Immature natural killer cell (primary cell): ENCODE measurements at regions not wholly inside any gene's neighbourhood (a gene's known extent, or its start where the extent isn't known, plus 50 kb on each side); places are given as distances from the start of the nearest gene placed in this dataset.
A peak's percentile ranks its signal among the peaks of the same experiment; 100 is the strongest.
"Not testable (repeated sequence)": the region's sequence is repeated elsewhere in the genome, so short reads cannot be mapped to it uniquely, and the experiment has no call there.

Experiments used
- DNase-seq, 3 donors: peaks; one replicate each; pipeline ENCODE4 v3.0.0; 2022; ENCODE audit warnings: mixed read lengths in 1 of 3
- H3K27ac Mint-ChIP-seq, 6 donors: one replicate each; pipeline ENCODE4 v1.8.0; 2020; ENCODE audit warnings: mixed read lengths in 6 of 6, mild to moderate bottlenecking in 5 of 6, inconsistent platforms in 4 of 6, moderate library complexity in 3 of 6
- H3K27me3 Mint-ChIP-seq, 3 donors: one replicate each; pipeline ENCODE4 v1.8.0; 2020 to 2021; ENCODE audit warnings: low read depth in 3 of 3, mild to moderate bottlenecking in 3 of 3, mixed read lengths in 3 of 3, moderate library complexity in 3 of 3, inconsistent platforms in 1 of 3
- H3K36me3 Mint-ChIP-seq, 3 donors: one replicate each; pipeline ENCODE4 v1.8.0; 2020; ENCODE audit warnings: mixed read lengths in 3 of 3, inconsistent platforms in 2 of 3, mild to moderate bottlenecking in 2 of 3
- H3K4me1 Mint-ChIP-seq, 2 donors: one replicate each; pipeline ENCODE4 v1.8.0; 2020; ENCODE audit warnings: inconsistent platforms in 2 of 2, mild to moderate bottlenecking in 2 of 2, mixed read lengths in 2 of 2, moderate library complexity in 1 of 2
- H3K4me3 Mint-ChIP-seq, 5 donors: one replicate each; pipeline ENCODE4 v1.8.0; 2020; ENCODE audit warnings: mild to moderate bottlenecking in 5 of 5, mixed read lengths in 5 of 5, inconsistent platforms in 3 of 5, moderate library complexity in 3 of 5
- H3K9me3 Mint-ChIP-seq, 6 donors: one replicate each; pipeline ENCODE4 v1.8.0; 2020; ENCODE audit warnings: mild to moderate bottlenecking in 6 of 6, mixed read lengths in 6 of 6, inconsistent platforms in 4 of 6, moderate library complexity in 3 of 6

- H3K9me3 Mint-ChIP-seq, result peaks cover 28 to 60% (median 48%) of the 10 kb centered on the region in 6 donors
- no peaks in the 10 kb centered on the region for H3K4me1 Mint-ChIP-seq
- peaks cover 6 to 24% (median 10%) of the 10 kb centered on the region in 3 donors for H3K36me3 Mint-ChIP-seq
- no peak for DNase-seq
- H3K4me3 Mint-ChIP-seq, result peak overlapping the region in 1 of 5 donors; percentile 24
- peaks cover 0 to 4% (median 0%) of the 10 kb centered on the region in 3 donors for H3K27me3 Mint-ChIP-seq
- H3K27ac Mint-ChIP-seq, result no peak overlapping the region
Observed at GRCh38 chr2:186319105-186319504, 167.0 kb upstream of the ZC3H15 start.

DNA sequence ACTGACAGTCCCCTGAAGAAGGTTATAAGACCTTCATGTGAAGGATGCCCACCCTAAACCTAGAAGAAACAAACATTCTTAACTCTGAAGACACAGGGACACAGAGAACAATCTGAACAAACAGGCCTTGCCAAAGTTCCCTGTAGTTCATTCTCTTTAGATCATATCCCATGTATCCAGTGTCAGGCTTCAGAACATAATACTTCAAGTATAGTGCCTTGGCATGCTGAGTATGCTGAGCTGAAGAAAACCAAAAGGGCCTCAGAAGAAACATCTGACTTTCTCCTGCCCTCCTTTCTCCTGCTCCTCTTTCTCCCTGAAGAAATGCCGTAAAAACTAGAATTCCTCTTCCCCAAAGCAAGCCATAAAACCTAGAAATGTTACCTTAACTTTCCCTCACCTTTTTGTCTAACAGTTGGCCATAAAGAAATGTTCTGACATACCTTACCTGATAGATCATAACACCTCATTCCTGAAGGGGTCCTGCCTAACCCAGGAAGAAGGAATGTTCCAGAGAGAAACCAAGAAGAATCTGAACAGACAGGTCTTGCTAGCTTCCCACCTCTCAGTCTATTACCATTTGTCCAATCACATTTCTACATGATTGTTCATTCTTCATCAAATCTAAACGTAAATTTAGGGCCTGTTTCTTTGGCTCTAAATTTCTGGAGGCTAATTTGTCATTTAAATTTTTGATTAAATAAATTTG lies 160.1 kb upstream of the ZC3H15 start:
- DNase-seq, result no peak
- peaks cover 0 to 7% (median 0%) of the 10 kb centered on the region in 3 donors for H3K36me3 Mint-ChIP-seq
- H3K4me3 Mint-ChIP-seq, result no peak overlapping the region
- no peak overlapping the region for H3K27ac Mint-ChIP-seq
- no peaks in the 10 kb centered on the region for H3K27me3 Mint-ChIP-seq
- H3K9me3 Mint-ChIP-seq, result peaks cover 7 to 21% (median 15%) of the 10 kb centered on the region in 6 donors
- H3K4me1 Mint-ChIP-seq, result peaks cover 2 to 15% of the 10 kb centered on the region in 2 donors

DNA sequence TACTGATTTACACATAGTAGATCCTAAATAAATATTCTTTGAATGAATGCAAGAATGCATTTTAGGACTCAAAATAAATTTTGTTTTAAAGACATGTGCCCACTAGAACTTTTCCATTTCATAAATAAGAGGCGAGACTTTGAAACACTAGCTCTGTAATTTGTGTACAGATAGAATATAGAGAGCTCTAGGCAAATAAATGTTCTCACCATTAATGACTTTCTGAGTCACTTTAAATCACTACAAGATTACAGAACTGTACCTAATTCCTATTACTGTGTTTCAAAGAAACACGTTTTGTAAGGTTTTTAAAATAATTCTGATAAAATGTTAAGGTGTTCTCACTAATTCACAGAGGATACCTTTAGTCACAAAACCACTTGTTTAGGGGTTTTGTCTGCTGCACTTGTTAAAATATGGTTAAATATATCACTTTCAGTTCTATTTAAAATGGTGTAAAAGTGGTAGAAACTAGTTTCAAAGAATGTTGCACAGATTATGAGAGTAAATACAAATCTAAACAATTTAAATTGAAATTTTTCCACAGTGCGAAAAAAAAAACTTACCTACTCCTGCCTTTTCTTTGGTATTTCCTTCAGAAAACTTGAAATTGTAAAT lies 158.7 kb upstream of the ZC3H15 start:
- Mint-ChIP-seq H3K27ac (no peak overlapping the region), H3K4me1 (peaks cover 2 to 15% of the 10 kb centered on the region in 2 donors), H3K27me3 (no peaks in the 10 kb centered on the region), H3K36me3 (peaks cover 0 to 7% (median 0%) of the 10 kb centered on the region in 3 donors), H3K4me3 (no peak overlapping the region), H3K9me3 (peaks cover under 1 to 14% (median 10%) of the 10 kb centered on the region in 6 donors)
- no peak for DNase-seq

- Mint-ChIP-seq H3K4me3 (no peak overlapping the region), H3K36me3 (no peaks in the 10 kb centered on the region), H3K27ac (no peak overlapping the region), H3K9me3 (peaks cover 0 to 14% (median 5%) of the 10 kb centered on the region in 6 donors), H3K4me1 (peaks cover 2 to 15% of the 10 kb centered on the region in 2 donors), H3K27me3 (no peaks in the 10 kb centered on the region)
- no peak for DNase-seq
Observed at GRCh38 chr2:186328838-186329237, 157.2 kb upstream of the ZC3H15 start.

DNA sequence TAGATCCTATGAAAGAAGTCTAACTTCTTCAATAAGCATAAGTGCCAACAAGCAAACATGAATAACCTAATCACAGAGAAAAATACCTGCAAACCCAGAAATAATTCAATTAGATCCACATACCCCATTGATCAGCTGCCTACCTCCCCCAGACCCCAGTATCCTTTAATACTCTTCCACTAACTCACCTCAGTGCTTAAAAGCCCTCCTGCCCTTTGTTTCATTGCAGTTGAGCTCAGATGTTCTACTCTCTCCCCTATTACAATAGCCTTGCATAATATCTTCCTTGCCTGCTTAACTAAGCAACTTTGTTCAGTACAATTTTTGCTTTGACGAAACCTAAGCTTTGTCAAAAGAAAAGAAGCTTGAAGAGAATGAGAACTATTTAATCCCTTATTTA lies 156.0 kb upstream of the ZC3H15 start:
- Mint-ChIP-seq H3K27me3 (peaks cover 0 to 2% (median 0%) of the 10 kb centered on the region in 3 donors), H3K4me3 (no peak overlapping the region)

DNA sequence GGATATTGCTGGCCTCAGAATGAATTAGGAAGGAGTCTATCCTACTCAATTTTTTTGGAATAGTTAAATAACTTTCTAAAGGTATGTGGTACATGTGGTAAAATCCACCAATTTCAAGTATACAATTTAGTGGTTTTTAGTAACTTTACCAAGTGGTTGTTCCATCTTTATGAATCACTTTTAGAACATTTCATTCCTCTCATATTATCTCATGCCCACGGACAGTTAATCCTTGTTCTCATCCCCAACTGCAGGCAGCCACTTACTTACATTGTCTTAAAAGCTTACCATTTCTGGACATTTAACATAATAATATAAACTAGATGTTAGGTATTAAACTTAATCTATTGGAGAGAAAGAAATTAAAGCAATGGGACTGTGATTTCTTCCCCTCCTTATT lies 146.3 kb upstream of the ZC3H15 start:
- peaks cover 15 to 32% (median 21%) of the 10 kb centered on the region in 6 donors for H3K9me3 Mint-ChIP-seq
- peaks cover 0 to 2% (median 2%) of the 10 kb centered on the region in 3 donors for H3K27me3 Mint-ChIP-seq
- H3K4me1 Mint-ChIP-seq, result no peaks in the 10 kb centered on the region
- no peak overlapping the region for H3K4me3 Mint-ChIP-seq
- H3K36me3 Mint-ChIP-seq, result peaks cover 17 to 22% (median 20%) of the 10 kb centered on the region in 3 donors
- H3K27ac Mint-ChIP-seq, result no peak overlapping the region
- DNase-seq, result no peak

More for the DNA sequence above, 156.0 kb upstream of the ZC3H15 start:
- no peak for DNase-seq
- Mint-ChIP-seq H3K27ac (no peak overlapping the region), H3K4me1 (peaks cover 2 to 15% of the 10 kb centered on the region in 2 donors), H3K9me3 (peaks cover 0 to 26% (median 7%) of the 10 kb centered on the region in 6 donors), H3K36me3 (peaks cover 0 to 4% (median 0%) of the 10 kb centered on the region in 3 donors)

- no peak for DNase-seq
- H3K9me3 Mint-ChIP-seq, result peaks cover 11 to 30% (median 21%) of the 10 kb centered on the region in 6 donors
- no peak overlapping the region for H3K27ac Mint-ChIP-seq
- H3K4me3 Mint-ChIP-seq, result no peak overlapping the region
- peaks cover 0 to 2% (median 0%) of the 10 kb centered on the region in 3 donors for H3K27me3 Mint-ChIP-seq
- no peaks in the 10 kb centered on the region for H3K4me1 Mint-ChIP-seq
- peaks cover 21 to 25% (median 23%) of the 10 kb centered on the region in 3 donors for H3K36me3 Mint-ChIP-seq
Observed at GRCh38 chr2:186342029-186342428, 144.0 kb upstream of the ZC3H15 start.

DNA sequence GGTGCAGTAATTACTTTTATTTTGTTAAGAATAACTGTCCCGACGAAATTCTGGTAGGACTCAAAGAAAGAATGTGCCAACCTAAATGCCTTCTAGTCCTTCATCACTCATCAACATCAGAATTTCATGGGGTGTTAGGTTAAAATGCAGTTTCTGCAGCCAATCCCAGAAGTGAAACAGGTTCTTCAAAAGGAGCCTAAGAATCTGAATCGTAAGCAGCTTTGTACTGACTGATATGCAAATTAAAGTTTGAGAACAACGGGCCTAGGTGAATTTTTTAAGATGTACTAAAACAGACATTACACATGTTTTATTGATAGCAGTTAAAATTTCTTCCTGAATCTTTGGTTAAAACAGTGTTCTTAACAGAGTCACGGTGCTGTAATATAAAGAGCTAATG lies 140.3 kb upstream of the ZC3H15 start:
- H3K27me3 Mint-ChIP-seq, result no peaks in the 10 kb centered on the region
- no peak overlapping the region for H3K27ac Mint-ChIP-seq
- no peak for DNase-seq
- H3K36me3 Mint-ChIP-seq, result peaks cover 11 to 22% (median 16%) of the 10 kb centered on the region in 3 donors
- H3K4me1 Mint-ChIP-seq, result peaks cover 0 to 6% of the 10 kb centered on the region in 2 donors
- H3K4me3 Mint-ChIP-seq, result no peak overlapping the region
- H3K9me3 Mint-ChIP-seq, result peaks cover 2 to 15% (median 7%) of the 10 kb centered on the region in 6 donors

- Mint-ChIP-seq H3K27ac (no peak overlapping the region), H3K36me3 (peaks cover 11 to 22% (median 16%) of the 10 kb centered on the region in 3 donors), H3K4me3 (no peak overlapping the region), H3K4me1 (peaks cover 0 to 6% of the 10 kb centered on the region in 2 donors), H3K9me3 (peaks cover 2 to 15% (median 7%) of the 10 kb centered on the region in 6 donors), H3K27me3 (no peaks in the 10 kb centered on the region)
- DNase-seq, result no peak
Observed at GRCh38 chr2:186346216-186346615, 139.8 kb upstream of the ZC3H15 start.

GRCh38 chr2:186347472-186347871 lies 138.6 kb upstream of the ZC3H15 start:
- no peaks in the 10 kb centered on the region for H3K27me3 Mint-ChIP-seq
- H3K4me3 Mint-ChIP-seq, result no peak overlapping the region
- DNase-seq, result no peak
- H3K36me3 Mint-ChIP-seq, result peaks cover 6 to 11% (median 6%) of the 10 kb centered on the region in 3 donors
- H3K4me1 Mint-ChIP-seq, result peaks cover 0 to 6% of the 10 kb centered on the region in 2 donors
- H3K27ac Mint-ChIP-seq, result no peak overlapping the region
- peaks cover 4 to 11% (median 8%) of the 10 kb centered on the region in 6 donors for H3K9me3 Mint-ChIP-seq

DNA sequence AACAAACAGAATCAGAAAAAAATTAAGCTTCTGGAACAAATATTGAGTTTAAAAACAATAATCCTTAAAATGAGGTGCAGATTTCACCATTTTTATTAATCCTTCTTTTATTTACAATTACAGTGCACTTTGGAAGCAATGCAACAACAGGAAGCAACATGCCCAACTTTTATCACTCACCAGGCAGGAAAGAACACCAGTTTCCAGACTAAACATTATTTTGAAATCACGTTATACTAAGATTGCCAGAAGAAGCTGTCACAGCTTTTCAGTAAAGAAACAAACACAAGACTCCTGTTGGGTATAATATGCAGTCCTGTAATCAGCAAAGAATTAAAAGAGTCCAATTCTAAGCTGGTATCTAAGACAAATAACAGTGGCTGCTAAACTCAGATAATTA lies 137.9 kb upstream of the ZC3H15 start:
- peaks cover 0 to 6% of the 10 kb centered on the region in 2 donors for H3K4me1 Mint-ChIP-seq
- no peak for DNase-seq

DNA sequence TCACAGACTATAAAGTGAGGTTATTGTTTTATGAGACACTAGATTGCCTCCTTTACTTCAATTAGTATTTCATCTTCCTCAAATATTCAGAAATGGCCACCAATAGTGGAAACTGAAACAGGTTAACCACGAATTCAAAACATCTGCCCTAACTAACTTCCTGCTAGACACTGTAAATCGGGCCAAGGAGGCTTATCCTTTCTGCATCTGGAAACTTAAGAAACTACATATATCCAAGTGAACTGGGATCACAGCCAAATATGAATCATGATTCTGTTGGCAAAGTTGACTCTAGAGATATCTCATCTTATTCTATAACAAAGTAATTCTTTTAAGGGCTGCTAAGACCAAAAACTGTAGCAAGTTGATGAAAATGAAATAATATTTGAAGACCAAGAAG lies 136.6 kb upstream of the ZC3H15 start:
- H3K36me3 Mint-ChIP-seq, result peaks cover 11 to 13% (median 12%) of the 10 kb centered on the region in 3 donors

More for the DNA sequence above, 137.9 kb upstream of the ZC3H15 start:
- Mint-ChIP-seq H3K27me3 (no peaks in the 10 kb centered on the region), H3K27ac (no peak overlapping the region), H3K4me3 (no peak overlapping the region), H3K9me3 (peaks cover 5 to 11% (median 10%) of the 10 kb centered on the region in 6 donors), H3K36me3 (peaks cover 6 to 8% (median 6%) of the 10 kb centered on the region in 3 donors)

GRCh38 chr2:186354160-186354559 lies 131.9 kb upstream of the ZC3H15 start:
- H3K4me1 Mint-ChIP-seq, H3K36me3 Mint-ChIP-seq, DNase-seq, H3K4me3 Mint-ChIP-seq, H3K27me3 Mint-ChIP-seq, H3K27ac Mint-ChIP-seq: not testable (repeated sequence)
- H3K9me3 Mint-ChIP-seq, result peaks cover 6 to 24% (median 14%) of the 10 kb centered on the region in 6 donors

More for the DNA sequence above, 136.6 kb upstream of the ZC3H15 start:
- H3K27me3 Mint-ChIP-seq, result no peaks in the 10 kb centered on the region
- no peak overlapping the region for H3K27ac Mint-ChIP-seq
- H3K4me1 Mint-ChIP-seq, result peaks cover 0 to 6% of the 10 kb centered on the region in 2 donors
- no peak overlapping the region for H3K4me3 Mint-ChIP-seq
- peaks cover 10 to 20% (median 16%) of the 10 kb centered on the region in 6 donors for H3K9me3 Mint-ChIP-seq
- no peak for DNase-seq

DNA sequence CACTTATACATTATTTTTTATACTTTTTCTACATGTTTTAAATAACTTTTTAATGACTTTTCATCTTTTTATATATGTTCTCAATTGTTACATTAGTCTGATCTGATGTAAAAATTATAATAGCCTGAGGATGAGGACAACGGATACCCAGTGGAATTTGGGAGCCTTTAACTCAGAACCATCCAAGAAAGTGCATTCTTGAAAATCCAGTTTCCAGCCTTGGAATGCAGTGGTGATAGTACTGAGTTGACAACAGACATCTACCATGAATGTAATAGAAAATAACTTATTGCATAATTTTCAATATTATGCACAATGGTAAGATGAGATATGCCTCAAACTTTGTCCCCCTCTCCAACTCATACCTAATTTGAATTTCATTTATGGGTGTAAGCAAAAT lies 120.7 kb upstream of the ZC3H15 start:
- H3K4me1 Mint-ChIP-seq, result no peaks in the 10 kb centered on the region
- H3K4me3 Mint-ChIP-seq, result no peak overlapping the region
- peaks cover 3 to 16% (median 9%) of the 10 kb centered on the region in 6 donors for H3K9me3 Mint-ChIP-seq
- DNase-seq, result no peak
- H3K27ac Mint-ChIP-seq, result no peak overlapping the region
- H3K36me3 Mint-ChIP-seq, result peaks cover 0 to 8% (median 6%) of the 10 kb centered on the region in 3 donors
- no peaks in the 10 kb centered on the region for H3K27me3 Mint-ChIP-seq
